HG03060 (cell line): ENCODE measurements at regions not wholly inside any gene's neighbourhood (a gene's known extent, or its start where the extent isn't known, plus 50 kb on each side); places are given as distances from the start of the nearest gene placed in this dataset.
"Not testable (repeated sequence)": the region's sequence is repeated elsewhere in the genome, so short reads cannot be mapped to it uniquely, and the experiment has no call there.

Source experiments
- ATAC-seq: cut with Tn5 transposase; IDR thresholded peaks from one replicate; pipeline ENCODE4 v1.9.1; 2021; ENCODE audit warnings: low read depth, moderate number of reproducible peaks; ENCODE audit not compliant: unreplicated experiment

GRCh38 chr4:12519426-12519825, 964.7 kb downstream of the RAB28 start:
- no peak for ATAC-seq

DNA sequence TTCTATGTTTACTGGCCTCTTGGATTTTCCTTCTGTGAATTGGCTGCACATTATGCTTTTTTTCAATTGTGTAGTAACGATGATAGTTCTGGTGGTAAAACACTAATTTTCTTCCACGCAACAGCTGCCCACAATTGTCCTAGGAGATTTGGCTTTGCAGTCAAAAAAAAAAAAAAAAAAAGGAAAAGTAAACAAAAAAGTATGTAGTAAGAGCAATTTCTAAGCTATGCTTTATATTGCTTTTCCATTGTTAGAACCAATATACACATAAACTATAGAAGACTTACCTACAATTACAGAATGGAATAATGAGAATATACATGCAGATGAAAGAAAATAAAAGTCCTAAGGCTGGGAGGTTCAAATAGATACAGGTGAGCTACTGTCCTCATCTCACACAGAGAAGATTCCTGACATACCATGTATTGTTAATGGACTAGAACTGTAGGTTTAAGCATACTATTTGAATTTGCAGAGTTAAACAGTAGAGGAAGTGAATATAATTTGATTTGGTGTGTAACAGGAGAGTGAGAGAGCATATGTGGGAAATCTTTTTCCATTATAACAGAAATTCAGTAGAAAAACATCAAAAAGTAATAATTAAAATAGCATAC, 976.2 kb downstream of the RAB28 start:
- ATAC-seq = no peak

GRCh38 chr4:12500409-12500808, 983.7 kb downstream of the RAB28 start:
- no peak for ATAC-seq

- ATAC-seq = no peak
These were observed 984.4 kb downstream of the RAB28 start for GRCh38 chr4:12499693-12500092.

GRCh38 chr4:12495211-12495610, 988.9 kb downstream of the RAB28 start:
- ATAC-seq = no peak

- no peak for ATAC-seq
These were observed 991.3 kb downstream of the RAB28 start for GRCh38 chr4:12492730-12493393.

- ATAC-seq = no peak
These were observed 995.5 kb downstream of the RAB28 start for GRCh38 chr4:12488672-12489071.

GRCh38 chr4:12487000-12487399, 997.1 kb downstream of the RAB28 start:
- ATAC-seq = no peak

- no peak for ATAC-seq
These were observed 1012.1 kb downstream of the RAB28 start for GRCh38 chr4:12472087-12472486.

- ATAC-seq = no peak
These were observed 1012.9 kb downstream of the RAB28 start for GRCh38 chr4:12471193-12471592.

- ATAC-seq = not testable (repeated sequence)
These were observed 1022.6 kb downstream of the RAB28 start for GRCh38 chr4:12461576-12461975.

DNA sequence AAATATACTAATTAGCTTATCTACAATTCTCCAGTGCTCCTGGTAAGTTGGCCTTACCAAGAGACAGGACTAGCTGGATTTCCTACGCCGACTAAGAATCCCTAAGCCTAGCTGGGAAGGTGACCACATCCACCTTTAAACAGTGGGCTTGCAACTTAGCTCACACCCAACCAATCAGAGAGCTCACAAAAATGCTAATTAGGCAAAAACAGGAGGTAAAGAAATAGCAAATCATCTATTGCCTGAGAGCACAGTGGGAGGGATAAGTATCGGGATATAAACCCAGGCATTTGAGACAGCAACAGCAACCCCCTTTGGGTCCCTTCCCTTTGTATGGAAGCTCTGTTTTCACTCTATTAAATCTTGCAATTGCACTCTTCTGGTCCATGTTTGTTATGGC, 1025.0 kb downstream of the RAB28 start:
- ATAC-seq = no peak

GRCh38 chr4:12458621-12459020, 1025.5 kb downstream of the RAB28 start:
- no peak for ATAC-seq

GRCh38 chr4:12452291-12452690, 1023.6 kb upstream of the HS3ST1 start:
- ATAC-seq = no peak

DNA sequence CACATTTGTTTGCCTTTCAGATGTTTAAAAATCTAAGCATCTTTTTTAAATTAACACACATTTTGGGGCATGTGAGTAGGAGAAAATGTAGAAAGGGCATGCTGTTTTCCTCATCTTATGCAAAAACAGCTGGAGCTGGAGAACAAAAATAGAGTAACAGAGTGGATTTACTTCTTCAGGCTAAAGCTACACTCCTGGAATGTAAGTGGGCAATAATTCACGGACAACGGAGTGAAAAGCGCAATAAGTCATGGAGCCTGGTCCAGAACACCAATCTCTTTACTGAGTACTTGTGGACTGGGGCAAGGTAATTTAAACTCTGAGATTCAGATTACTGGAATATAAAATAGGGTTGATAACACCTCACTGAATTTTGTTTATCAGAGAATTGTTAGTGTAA, 1018.8 kb upstream of the HS3ST1 start:
- ATAC-seq = no peak

- no peak for ATAC-seq
These were observed 1018.0 kb upstream of the HS3ST1 start for GRCh38 chr4:12446657-12447185.

DNA sequence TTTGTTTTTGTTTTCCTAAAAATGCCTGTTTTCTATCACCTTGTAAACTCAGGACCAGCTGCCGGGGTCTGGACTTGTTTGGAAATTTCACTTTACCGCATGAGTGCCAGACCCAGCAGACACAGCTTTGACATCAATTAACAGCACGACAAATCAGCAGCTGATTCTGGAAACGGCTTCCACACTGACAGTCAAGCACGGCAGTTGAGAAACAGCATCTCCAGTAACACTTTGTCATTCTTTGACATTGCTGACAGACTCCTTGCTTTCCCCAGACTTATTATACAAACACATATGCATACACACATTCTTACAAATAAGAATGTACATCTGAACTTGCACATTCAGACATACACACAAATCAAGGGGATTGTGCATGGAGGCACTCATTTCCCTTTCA, 1017.6 kb upstream of the HS3ST1 start:
- ATAC-seq = no peak

GRCh38 chr4:12445711-12446235, 1017.1 kb upstream of the HS3ST1 start:
- ATAC-seq = no peak

- ATAC-seq = no peak
These were observed 1011.1 kb upstream of the HS3ST1 start for GRCh38 chr4:12439633-12440305.

- ATAC-seq = not testable (repeated sequence)
These were observed 1002.6 kb upstream of the HS3ST1 start for GRCh38 chr4:12431259-12431658.

DNA sequence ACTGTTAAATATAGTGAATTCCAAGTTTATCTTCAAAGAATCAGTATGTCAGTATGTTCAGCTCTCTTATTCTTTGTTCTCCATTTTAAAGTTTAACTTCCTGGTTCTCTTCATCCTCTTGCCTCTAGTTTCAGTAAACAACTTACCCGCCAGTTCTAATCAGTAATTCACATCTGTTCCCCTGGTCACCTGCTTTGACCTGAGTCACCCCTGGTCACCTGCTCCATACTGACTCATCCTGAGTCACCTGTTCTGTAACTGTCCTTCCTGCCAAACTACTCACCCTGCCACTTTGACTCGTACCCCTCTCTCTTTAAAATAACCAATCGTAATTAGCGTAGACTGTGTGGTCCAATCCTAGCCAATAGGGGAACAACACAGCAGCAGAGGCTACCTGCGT, 992.7 kb upstream of the HS3ST1 start:
- no peak for ATAC-seq
